Suprapubic skin (tissue), 4 donors: ENCODE measurements at regions not wholly inside any gene's neighbourhood (a gene's known extent, or its start where the extent isn't known, plus 50 kb on each side); places are given as distances from the start of the nearest gene placed in this dataset.

Experiments used
- DNase-seq, 2 donors: peaks; one replicate each; pipeline ENCODE4 v3.0.0-alpha.2; 2019; ENCODE audit warnings: low spot score in 2 of 2
- H3K27ac ChIP-seq: fragments of 200-600 bp; sonication (generic); one replicate; pipeline ENCODE4 v1.5.1; 2019
- H3K27me3 ChIP-seq: fragments of 200-600 bp; sonication (generic); one replicate; pipeline ENCODE4 v1.5.1; 2019
- H3K36me3 ChIP-seq: fragments of 200-600 bp; sonication (generic); one replicate; pipeline ENCODE4 v1.5.1; 2019
- H3K4me1 ChIP-seq: fragments of 200-600 bp; sonication (generic); one replicate; pipeline ENCODE4 v1.5.1; 2019
- H3K4me3 ChIP-seq: fragments of 200-600 bp; sonication (generic); one replicate; pipeline ENCODE4 v1.5.1; 2019; ENCODE audit warnings: mild to moderate bottlenecking
- H3K9me3 ChIP-seq: fragments of 200-600 bp; sonication (generic); one replicate; pipeline ENCODE4 v1.5.1; 2019
- CTCF ChIP-seq, 2 donors: fragments of 200-600 bp in 1 of 2; fragments of 450-650 bp in 1 of 2; sonication (generic) in 1 of 2; IDR thresholded peaks; one replicate each; pipeline ENCODE4 v1.5.1; 2016 to 2019; ENCODE audit warnings: antibody characterized with exemption in 2 of 2, mild to moderate bottlenecking in 1 of 2, moderate library complexity in 1 of 2
- EP300 ChIP-seq: sonication (generic); formaldehyde crosslinking; IDR thresholded peaks from one replicate; pipeline ENCODE4 v1.6.1; 2017; ENCODE audit warnings: antibody characterized with exemption
- POLR2A ChIP-seq, 2 donors: fragments of 450-650 bp; IDR thresholded peaks; one replicate each; pipeline ENCODE4 v1.6.1; 2017; ENCODE audit warnings: antibody characterized with exemption in 2 of 2, mild to moderate bottlenecking in 2 of 2, moderate library complexity in 2 of 2
- POLR2AphosphoS5 ChIP-seq, 3 donors: sonication (generic); formaldehyde crosslinking; IDR thresholded peaks; one replicate each; pipeline ENCODE4 v1.6.1; 2017; ENCODE audit warnings: antibody characterized with exemption in 3 of 3
- WGBS: methylation state at CpG from one replicate; pipeline ENCODE4 v1.1.5; 2018; 5-methylcytosine and 5-hydroxymethylcytosine counted together

GRCh38 chr5:112112346-112112745 is 306.7 kb downstream of the EPB41L4A start:
- Histone ChIP-seq H3K27ac (no peak overlapping the region), H3K36me3 (no peaks in the 10 kb centered on the region), H3K4me1 (peaks cover 5% of the 10 kb centered on the region), H3K9me3 (no peaks in the 10 kb centered on the region), H3K27me3 (no peaks in the 10 kb centered on the region), H3K4me3 (no peak overlapping the region)
- DNase-seq: no peak
- WGBS: 25% methylated on average over 2 of the region's 2 CpGs
- TF ChIP-seq EP300 (no peak), POLR2A (IDR thresholded peaks at IDR 0.05) (no peak), CTCF (IDR thresholded peaks at IDR 0.05) (no peak), POLR2AphosphoS5 (IDR thresholded peaks at IDR 0.05) (no peak)

GRCh38 chr5:112109331-112110007 is 309.6 kb downstream of the EPB41L4A start:
- Histone ChIP-seq H3K9me3 (no peaks in the 10 kb centered on the region), H3K27ac (no peak overlapping the region), H3K4me1 (peaks cover 5% of the 10 kb centered on the region), H3K36me3 (no peaks in the 10 kb centered on the region), H3K27me3 (no peaks in the 10 kb centered on the region), H3K4me3 (no peak overlapping the region)
- 62% methylated on average over 4 of the region's 4 CpGs for WGBS
- DNase-seq: no peak
- TF ChIP-seq EP300 (no peak), CTCF (IDR thresholded peaks at IDR 0.05) (no peak), POLR2AphosphoS5 (IDR thresholded peaks at IDR 0.05) (no peak), POLR2A (IDR thresholded peaks at IDR 0.05) (no peak)

GRCh38 chr5:112106878-112107277 is 312.2 kb downstream of the EPB41L4A start:
- Histone ChIP-seq H3K36me3 (no peaks in the 10 kb centered on the region), H3K27me3 (no peaks in the 10 kb centered on the region), H3K4me1 (peaks cover 5% of the 10 kb centered on the region), H3K27ac (no peak overlapping the region), H3K9me3 (no peaks in the 10 kb centered on the region), H3K4me3 (no peak overlapping the region)
- DNase-seq: no peak
- TF ChIP-seq EP300: no peak
- TF ChIP-seq POLR2AphosphoS5 (IDR thresholded peaks at IDR 0.05): no peak
- TF ChIP-seq CTCF (IDR thresholded peaks at IDR 0.05): no peak
- no peak for TF ChIP-seq POLR2A (IDR thresholded peaks at IDR 0.05)
- 47% methylated on average over 2 of the region's 2 CpGs for WGBS

- H3K27ac ChIP-seq: no peak overlapping the region
- no peaks in the 10 kb centered on the region for H3K27me3 ChIP-seq
- no peaks in the 10 kb centered on the region for H3K36me3 ChIP-seq
- no peak for TF ChIP-seq CTCF (IDR thresholded peaks at IDR 0.05)
- TF ChIP-seq EP300: no peak
- no peak for TF ChIP-seq POLR2AphosphoS5 (IDR thresholded peaks at IDR 0.05)
- no peak for TF ChIP-seq POLR2A (IDR thresholded peaks at IDR 0.05)
- WGBS: 75% methylated on average over 6 of the region's 6 CpGs
- peaks cover 4% of the 10 kb centered on the region for H3K9me3 ChIP-seq
- H3K4me1 ChIP-seq: no peaks in the 10 kb centered on the region
- no peak overlapping the region for H3K4me3 ChIP-seq
- no peak for DNase-seq
Measured at GRCh38 chr5:112097768-112098167, 321.3 kb downstream of the EPB41L4A start.

- Histone ChIP-seq H3K9me3 (no peaks in the 10 kb centered on the region), H3K36me3 (no peaks in the 10 kb centered on the region), H3K4me3 (no peak overlapping the region), H3K27me3 (no peaks in the 10 kb centered on the region), H3K27ac (no peak overlapping the region), H3K4me1 (no peaks in the 10 kb centered on the region)
- TF ChIP-seq CTCF (IDR thresholded peaks at IDR 0.05) (no peak), POLR2AphosphoS5 (IDR thresholded peaks at IDR 0.05) (no peak), POLR2A (IDR thresholded peaks at IDR 0.05) (no peak), EP300 (no peak)
- DNase-seq: no peak
- WGBS: 67% methylated on average over 2 of the region's 2 CpGs
Measured at GRCh38 chr5:112087222-112087621, 330.2 kb upstream of the NREP start.
